ENCODE measurements at regions not wholly inside any gene's neighbourhood (a gene's known extent, or its start where the extent isn't known, plus 50 kb on each side); places are given as distances from the start of the nearest gene placed in this dataset.

GRCh38 chr13:83167203-83167602 is 715.1 kb downstream of the SLITRK1 start:
- H3K4me3 ChIP-seq (replicated peaks; ENCODE audit: low read depth, low read length) = no peak overlapping the region
- no peak for DNase-seq (ENCODE audit: extremely low read depth, low read depth)
- no peak for TF ChIP-seq CTCF (IDR thresholded peaks at IDR 0.05; ENCODE audit: low read depth, low read length, missing control alignments)

DNA sequence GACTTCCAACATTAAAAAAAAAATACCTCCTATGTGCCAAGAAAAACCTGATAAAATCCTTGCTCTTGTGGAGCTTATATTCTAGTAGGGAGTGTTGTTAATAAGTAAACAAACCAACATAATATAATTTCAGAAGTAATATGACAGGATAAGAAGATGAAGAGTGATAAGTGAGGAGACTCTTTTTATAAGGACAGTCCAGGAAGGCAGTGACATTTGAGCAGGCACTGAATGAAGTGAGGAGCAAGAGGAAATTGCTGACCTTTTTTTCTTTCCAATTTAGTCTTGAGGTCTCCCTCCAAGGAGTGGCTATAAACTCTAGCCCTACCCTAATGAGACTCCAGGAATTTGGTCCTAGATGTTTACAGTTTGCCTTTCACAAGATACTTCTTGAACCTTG is 715.7 kb downstream of the SLITRK1 start:
- H3K4me3 ChIP-seq (replicated peaks; ENCODE audit: low read depth, low read length) = no peak overlapping the region
- no peak for DNase-seq (ENCODE audit: extremely low read depth, low read depth)
- TF ChIP-seq CTCF (IDR thresholded peaks at IDR 0.05; ENCODE audit: low read depth, low read length, missing control alignments) = no peak

DNA sequence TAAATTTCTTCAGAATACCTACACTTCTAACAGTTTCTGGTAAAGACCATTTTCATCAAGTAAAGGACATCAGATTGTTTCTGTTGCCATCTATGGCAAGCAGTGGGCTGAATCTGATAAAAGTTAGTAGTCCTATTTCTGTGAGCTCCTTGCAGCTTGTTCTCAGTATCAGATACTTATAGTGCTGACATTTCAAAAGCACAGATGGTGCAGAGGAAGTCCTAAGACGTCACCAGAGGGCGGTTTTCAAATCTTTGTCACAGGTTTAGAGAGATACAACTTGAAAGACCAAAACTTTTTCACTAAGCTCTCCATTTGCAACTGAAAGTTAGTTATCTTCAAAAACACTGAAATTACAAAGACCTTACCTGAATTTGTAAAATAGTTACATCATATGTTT is 719.8 kb downstream of the SLITRK1 start:
- DNase-seq (ENCODE audit: extremely low read depth, low read depth) = no peak
- TF ChIP-seq CTCF (IDR thresholded peaks at IDR 0.05; ENCODE audit: low read depth, low read length, missing control alignments) = no peak
- no peak overlapping the region for H3K4me3 ChIP-seq (replicated peaks; ENCODE audit: low read depth, low read length)

DNA sequence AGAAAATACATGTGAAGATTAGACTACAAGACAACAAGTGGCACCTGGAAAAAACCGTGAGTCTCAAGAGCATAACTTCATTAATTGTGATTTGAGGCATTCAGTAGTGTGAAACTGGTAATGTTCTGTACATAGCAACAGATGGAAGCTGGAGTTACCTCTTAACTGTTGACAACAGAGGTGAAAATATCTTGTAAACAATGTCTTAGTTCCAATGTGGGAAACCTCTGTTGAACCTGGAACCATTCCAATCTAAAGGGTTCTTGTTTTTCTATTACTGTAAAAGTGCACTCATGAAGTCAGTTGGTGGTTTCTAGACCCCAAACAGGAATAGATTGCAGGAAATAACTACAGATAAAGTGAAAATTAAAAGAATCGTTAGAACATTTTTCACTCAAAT is 728.4 kb downstream of the SLITRK1 start:
- DNase-seq (ENCODE audit: extremely low read depth, low read depth) = no peak
- no peak overlapping the region for H3K4me3 ChIP-seq (replicated peaks; ENCODE audit: low read depth, low read length)
- no peak for TF ChIP-seq CTCF (IDR thresholded peaks at IDR 0.05; ENCODE audit: low read depth, low read length, missing control alignments)

GRCh38 chr13:83151308-83151660 is 731.0 kb downstream of the SLITRK1 start:
- no peak for DNase-seq (ENCODE audit: extremely low read depth, low read depth)
- TF ChIP-seq CTCF (IDR thresholded peaks at IDR 0.05; ENCODE audit: low read depth, low read length, missing control alignments) = no peak
- no peak overlapping the region for H3K4me3 ChIP-seq (replicated peaks; ENCODE audit: low read depth, low read length)

DNA sequence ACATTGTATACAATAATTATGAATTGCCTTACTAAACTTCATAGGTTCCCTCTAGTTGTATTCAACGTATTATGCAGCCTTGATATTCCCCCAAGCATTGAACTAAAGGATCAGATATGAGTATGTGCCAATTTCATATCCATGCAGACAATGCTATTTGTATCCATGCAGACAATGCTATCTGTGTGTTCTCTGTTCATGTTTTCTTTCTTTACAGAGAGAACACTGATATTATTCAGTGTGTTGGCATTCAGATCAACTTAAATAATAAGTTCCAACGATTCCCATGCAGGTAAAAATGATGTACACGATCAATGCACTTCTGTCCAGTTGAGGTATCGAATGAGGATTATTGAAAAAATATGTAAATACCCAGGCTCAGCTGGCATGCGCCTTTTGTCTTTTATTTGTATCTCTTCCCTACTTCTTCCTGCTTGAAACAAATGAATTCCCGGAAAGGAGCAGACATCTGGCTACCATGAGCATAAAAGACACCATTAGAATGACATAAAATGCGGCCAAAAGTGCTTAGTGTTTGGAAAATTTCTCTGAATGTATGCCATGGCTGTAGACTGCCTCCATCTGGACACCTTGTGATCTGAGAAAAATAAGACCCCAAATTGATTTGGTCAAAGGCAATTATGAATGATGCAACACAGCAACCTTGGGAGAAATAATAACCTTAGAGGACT is 731.5 kb downstream of the SLITRK1 start:
- DNase-seq (ENCODE audit: extremely low read depth, low read depth) = peak; percentile 30
- no peak overlapping the region for H3K4me3 ChIP-seq (replicated peaks; ENCODE audit: low read depth, low read length)
- TF ChIP-seq CTCF (IDR thresholded peaks at IDR 0.05; ENCODE audit: low read depth, low read length, missing control alignments) = no peak

DNA sequence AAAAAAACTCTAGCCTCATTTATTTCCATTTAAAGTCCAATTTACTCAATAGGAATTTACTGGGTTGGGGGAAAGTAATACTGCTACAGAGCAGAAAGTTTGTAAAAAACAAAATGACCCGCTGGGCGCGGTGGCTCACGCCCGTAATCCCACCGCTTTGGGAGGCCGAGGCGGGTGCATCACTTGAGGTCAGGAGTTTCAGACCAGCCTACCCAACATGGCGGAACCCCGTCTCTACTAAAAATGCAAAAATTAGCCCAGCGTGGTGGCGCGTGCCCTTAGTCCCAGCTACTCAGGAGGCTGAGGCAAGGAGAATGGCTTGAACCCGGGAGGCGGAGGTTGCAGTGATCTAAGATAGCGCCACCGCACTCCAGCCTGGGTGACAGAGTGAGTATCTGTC is 745.6 kb downstream of the SLITRK1 start:
- TF ChIP-seq CTCF (IDR thresholded peaks at IDR 0.05; ENCODE audit: low read depth, low read length, missing control alignments) = no peak
- no peak overlapping the region for H3K4me3 ChIP-seq (replicated peaks; ENCODE audit: low read depth, low read length)
- DNase-seq (ENCODE audit: extremely low read depth, low read depth) = no peak
